ENCODE measurements at regions not wholly inside any gene's neighbourhood (a gene's known extent, or its start where the extent isn't known, plus 50 kb on each side); places are given as distances from the start of the nearest gene placed in this dataset.

- TF ChIP-seq POLR2A (IDR thresholded peaks at IDR 0.05): no peak
- TF ChIP-seq, protein P1, sequence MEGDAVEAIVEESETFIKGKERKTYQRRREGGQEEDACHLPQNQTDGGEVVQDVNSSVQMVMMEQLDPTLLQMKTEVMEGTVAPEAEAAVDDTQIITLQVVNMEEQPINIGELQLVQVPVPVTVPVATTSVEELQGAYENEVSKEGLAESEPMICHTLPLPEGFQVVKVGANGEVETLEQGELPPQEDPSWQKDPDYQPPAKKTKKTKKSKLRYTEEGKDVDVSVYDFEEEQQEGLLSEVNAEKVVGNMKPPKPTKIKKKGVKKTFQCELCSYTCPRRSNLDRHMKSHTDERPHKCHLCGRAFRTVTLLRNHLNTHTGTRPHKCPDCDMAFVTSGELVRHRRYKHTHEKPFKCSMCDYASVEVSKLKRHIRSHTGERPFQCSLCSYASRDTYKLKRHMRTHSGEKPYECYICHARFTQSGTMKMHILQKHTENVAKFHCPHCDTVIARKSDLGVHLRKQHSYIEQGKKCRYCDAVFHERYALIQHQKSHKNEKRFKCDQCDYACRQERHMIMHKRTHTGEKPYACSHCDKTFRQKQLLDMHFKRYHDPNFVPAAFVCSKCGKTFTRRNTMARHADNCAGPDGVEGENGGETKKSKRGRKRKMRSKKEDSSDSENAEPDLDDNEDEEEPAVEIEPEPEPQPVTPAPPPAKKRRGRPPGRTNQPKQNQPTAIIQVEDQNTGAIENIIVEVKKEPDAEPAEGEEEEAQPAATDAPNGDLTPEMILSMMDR (IDR thresholded peaks at IDR 0.05): no peak
Measured at GRCh38 chr12:126741536-126742240, 1525.3 kb upstream of the TMEM132C start.

Measured in adrenal gland (tissue), 5 donors.